ENCODE measurements at regions not wholly inside any gene's neighbourhood (a gene's known extent, or its start where the extent isn't known, plus 50 kb on each side); places are given as distances from the start of the nearest gene placed in this dataset.

- peak; percentile 3 for DNase-seq (ENCODE audit: low spot score)
Measured at GRCh38 chr1:195082183-195082582, 1526.1 kb downstream of the KCNT2 start.

- no peak for DNase-seq (ENCODE audit: low spot score)
Measured at GRCh38 chr1:195076682-195077081, 1531.6 kb downstream of the KCNT2 start.

- no peak for DNase-seq (ENCODE audit: low spot score)
Measured at GRCh38 chr1:195075973-195076372, 1532.3 kb downstream of the KCNT2 start.

- DNase-seq (ENCODE audit: low spot score) = no peak
Measured at GRCh38 chr1:195071461-195071860, 1536.8 kb downstream of the KCNT2 start.

- DNase-seq (ENCODE audit: low spot score) = no peak
Measured at GRCh38 chr1:195065437-195065836, 1542.8 kb downstream of the KCNT2 start.

- DNase-seq (ENCODE audit: low spot score) = no peak
Measured at GRCh38 chr1:195064358-195064757, 1543.9 kb downstream of the KCNT2 start.

- DNase-seq (ENCODE audit: low spot score) = no peak
Measured at GRCh38 chr1:195054217-195054687, 1554.0 kb downstream of the KCNT2 start.

- DNase-seq (ENCODE audit: low spot score) = peak; percentile 8
Measured at GRCh38 chr1:195053478-195053877, 1554.8 kb downstream of the KCNT2 start.

- DNase-seq (ENCODE audit: low spot score) = no peak
Measured at GRCh38 chr1:195047772-195048171, 1560.5 kb downstream of the KCNT2 start.

- DNase-seq (ENCODE audit: low spot score) = no peak
Measured at GRCh38 chr1:195045072-195045471, 1563.2 kb downstream of the KCNT2 start.

- no peak for DNase-seq (ENCODE audit: low spot score)
Measured at GRCh38 chr1:195030793-195031192, 1577.4 kb downstream of the KCNT2 start.

GRCh38 chr1:195026792-195027191, 1581.4 kb downstream of the KCNT2 start:
- no peak for DNase-seq (ENCODE audit: low spot score)

- peak; percentile 66 for DNase-seq (ENCODE audit: low spot score)
Measured at GRCh38 chr1:195019385-195019784, 1588.9 kb downstream of the KCNT2 start.

GRCh38 chr1:195012995-195013394, 1595.2 kb downstream of the KCNT2 start:
- no peak for DNase-seq (ENCODE audit: low spot score)

- no peak for DNase-seq (ENCODE audit: low spot score)
Measured at GRCh38 chr1:195005338-195005737, 1602.9 kb downstream of the KCNT2 start.

GRCh38 chr1:194990483-194990882, 1617.8 kb downstream of the KCNT2 start:
- DNase-seq (ENCODE audit: low spot score) = no peak

GRCh38 chr1:194975913-194976312, 1632.3 kb downstream of the KCNT2 start:
- peak; percentile 80 for DNase-seq (ENCODE audit: low spot score)

GRCh38 chr1:194968916-194969315, 1639.3 kb downstream of the KCNT2 start:
- no peak for DNase-seq (ENCODE audit: low spot score)

- DNase-seq (ENCODE audit: low spot score) = no peak
Measured at GRCh38 chr1:194959795-194960194, 1648.4 kb downstream of the KCNT2 start.

- DNase-seq (ENCODE audit: low spot score) = no peak
Measured at GRCh38 chr1:194952171-194952570, 1656.1 kb downstream of the KCNT2 start.

GRCh38 chr1:194950584-194950983, 1657.7 kb downstream of the KCNT2 start:
- no peak for DNase-seq (ENCODE audit: low spot score)

GRCh38 chr1:194940336-194941030, 1667.8 kb downstream of the KCNT2 start:
- DNase-seq (ENCODE audit: low spot score) = peak; percentile 15

GRCh38 chr1:194935864-194936263, 1672.4 kb downstream of the KCNT2 start:
- DNase-seq (ENCODE audit: low spot score) = no peak

- no peak for DNase-seq (ENCODE audit: low spot score)
Measured at GRCh38 chr1:194931166-194931565, 1677.1 kb downstream of the KCNT2 start.
